ENCODE measurements at regions not wholly inside any gene's neighbourhood (a gene's known extent, or its start where the extent isn't known, plus 50 kb on each side); places are given as distances from the start of the nearest gene placed in this dataset.

DNA sequence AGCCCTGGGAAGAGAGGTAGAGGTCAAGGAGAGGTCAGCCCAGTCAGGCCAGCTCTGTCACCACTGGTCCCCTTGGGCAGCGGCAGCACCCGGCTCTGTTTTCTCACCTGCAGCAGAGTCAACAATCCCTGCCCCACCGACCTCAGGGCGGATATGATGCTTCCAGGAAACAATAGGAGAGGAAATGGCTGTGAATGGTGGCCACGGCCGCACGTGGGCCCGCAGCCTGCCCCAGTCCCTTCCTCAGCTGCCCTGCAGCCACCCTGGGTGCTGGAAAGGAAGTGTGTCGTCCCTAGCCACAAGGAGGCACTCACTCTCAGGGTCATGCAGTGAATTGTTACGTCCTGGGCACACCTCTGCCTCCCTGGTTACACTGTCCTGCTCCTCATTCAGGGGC lies 92.5 kb upstream of the ENPP6 start:
- H3K4me1 ChIP-seq (ENCODE audit: control insufficient read depth in 2 of 2, insufficient read depth in 2 of 2, low read length in 1 of 2): no peaks in the 10 kb centered on the region
- no peaks in the 10 kb centered on the region for H3K36me3 ChIP-seq (ENCODE audit: control insufficient read depth in 2 of 2, insufficient read depth in 2 of 2, low read length in 1 of 2)
- 59 to 74% methylated on average over 10 of the region's 10 CpGs for WGBS, 2 donors
- H3K27me3 ChIP-seq (ENCODE audit: control insufficient read depth in 1 of 2, insufficient read depth in 2 of 2, low read length in 2 of 2): no peaks in the 10 kb centered on the region
- no peak overlapping the region for H3K4me3 ChIP-seq (ENCODE audit: low read depth in 1 of 2, low read length in 2 of 2)
- no peaks in the 10 kb centered on the region for H3K9me3 ChIP-seq (ENCODE audit: control insufficient read depth in 2 of 2, insufficient read depth in 1 of 2, low read depth in 1 of 2, low read length in 1 of 2)
- no peak overlapping the region for H3K27ac ChIP-seq (ENCODE audit: low read depth in 2 of 2, low read length in 1 of 2)

DNA sequence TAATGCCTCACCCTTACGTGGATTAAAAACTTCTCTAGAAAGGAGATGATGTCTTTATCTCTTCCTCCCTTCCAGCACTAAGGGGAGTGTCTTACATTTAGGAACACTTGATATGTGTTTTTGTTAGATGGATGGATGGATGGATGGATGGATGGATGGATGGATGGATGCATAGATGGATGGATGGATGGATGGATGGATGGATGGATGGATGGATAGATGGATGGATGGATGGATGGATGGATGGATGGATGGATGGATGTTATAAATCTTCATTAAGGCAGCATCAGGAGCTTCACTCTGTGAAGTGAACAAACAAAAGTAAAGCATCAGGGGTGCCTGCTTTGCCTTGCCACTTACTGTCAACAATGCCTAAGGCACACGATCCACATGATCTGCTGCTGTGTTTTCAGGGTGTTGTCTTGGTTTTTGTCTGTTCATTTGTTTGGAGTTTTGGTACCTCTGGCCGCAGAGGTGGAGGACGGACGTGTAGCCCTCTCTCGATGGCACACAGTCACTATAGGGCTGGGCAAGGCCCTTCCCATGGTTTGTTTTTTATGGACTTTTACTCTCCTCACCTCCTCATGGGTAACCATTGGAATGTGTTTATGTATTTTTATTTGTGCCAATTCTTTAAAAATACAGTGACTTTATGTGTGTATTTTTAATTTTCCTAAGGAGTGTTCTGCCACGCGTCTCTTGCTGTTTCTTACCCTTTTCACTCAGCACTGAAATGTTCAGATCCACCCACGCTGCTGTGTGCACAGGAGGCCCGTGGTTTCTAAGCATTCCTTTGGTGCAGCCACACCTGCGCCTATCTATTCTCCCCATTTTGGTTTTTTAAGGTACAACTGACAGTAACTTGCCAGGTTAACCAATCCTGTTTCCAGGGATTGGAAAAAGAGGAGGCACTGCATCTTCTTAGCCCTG lies 91.8 kb upstream of the ENPP6 start:
- H3K9me3 ChIP-seq (ENCODE audit: control insufficient read depth in 2 of 2, insufficient read depth in 1 of 2, low read depth in 1 of 2, low read length in 1 of 2): no peaks in the 10 kb centered on the region
- no peak overlapping the region for H3K4me3 ChIP-seq (ENCODE audit: low read depth in 1 of 2, low read length in 2 of 2)
- H3K27ac ChIP-seq (ENCODE audit: low read depth in 2 of 2, low read length in 1 of 2): no peak overlapping the region
- 82 to 88% methylated on average over 11 of the region's 11 CpGs for WGBS, 2 donors
- H3K4me1 ChIP-seq (ENCODE audit: control insufficient read depth in 2 of 2, insufficient read depth in 2 of 2, low read length in 1 of 2): no peaks in the 10 kb centered on the region
- no peaks in the 10 kb centered on the region for H3K27me3 ChIP-seq (ENCODE audit: control insufficient read depth in 1 of 2, insufficient read depth in 2 of 2, low read length in 2 of 2)
- no peaks in the 10 kb centered on the region for H3K36me3 ChIP-seq (ENCODE audit: control insufficient read depth in 2 of 2, insufficient read depth in 2 of 2, low read length in 1 of 2)

DNA sequence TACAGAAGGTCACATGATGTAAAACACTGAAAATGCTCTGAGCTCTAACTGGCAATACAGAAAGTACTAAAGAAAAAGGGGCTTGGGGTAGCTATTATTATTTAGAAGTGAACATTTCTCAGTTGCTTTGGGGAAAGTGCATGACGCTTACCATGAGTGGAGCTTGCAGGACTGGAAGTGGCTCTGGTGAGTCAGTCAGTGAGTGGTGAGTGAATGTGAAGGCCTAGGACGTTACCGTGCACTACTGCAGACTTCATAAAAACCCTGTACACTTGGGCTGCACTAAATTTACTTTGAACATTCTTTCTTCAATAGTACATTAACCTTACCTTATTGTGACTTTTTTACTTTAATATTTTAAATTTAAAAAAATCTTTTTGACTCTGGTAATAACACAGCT lies 89.3 kb upstream of the ENPP6 start:
- Histone ChIP-seq H3K4me3 (ENCODE audit: low read depth in 1 of 2, low read length in 2 of 2) (no peak overlapping the region), H3K36me3 (ENCODE audit: control insufficient read depth in 2 of 2, insufficient read depth in 2 of 2, low read length in 1 of 2) (no peaks in the 10 kb centered on the region), H3K4me1 (ENCODE audit: control insufficient read depth in 2 of 2, insufficient read depth in 2 of 2, low read length in 1 of 2) (no peaks in the 10 kb centered on the region), H3K9me3 (ENCODE audit: control insufficient read depth in 2 of 2, insufficient read depth in 1 of 2, low read depth in 1 of 2, low read length in 1 of 2) (no peaks in the 10 kb centered on the region), H3K27me3 (ENCODE audit: control insufficient read depth in 1 of 2, insufficient read depth in 2 of 2, low read length in 2 of 2) (no peaks in the 10 kb centered on the region), H3K27ac (ENCODE audit: low read depth in 2 of 2, low read length in 1 of 2) (no peak overlapping the region)
- 65 to 73% methylated on average over 3 of the region's 3 CpGs for WGBS, 2 donors

DNA sequence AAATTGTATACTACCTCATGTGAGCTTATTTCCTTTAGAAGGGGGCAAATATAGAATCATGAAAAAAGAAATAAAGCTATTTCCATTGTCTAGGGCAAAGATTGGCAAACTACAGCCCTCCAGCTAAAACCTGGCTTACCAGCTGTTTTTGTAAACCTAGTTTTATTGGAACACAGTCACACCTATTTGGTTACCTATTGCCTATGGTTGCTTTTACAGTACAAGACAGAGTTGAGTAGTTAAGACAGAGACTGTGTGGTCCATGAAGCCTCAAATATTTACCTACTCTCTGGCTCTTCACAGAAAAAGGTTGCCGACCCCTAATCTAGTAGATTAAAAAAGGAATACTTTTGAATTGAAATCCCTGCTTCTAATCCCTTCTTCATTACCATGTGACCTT lies 88.8 kb upstream of the ENPP6 start:
- H3K27ac ChIP-seq (ENCODE audit: low read depth in 2 of 2, low read length in 1 of 2): no peak overlapping the region
- no peaks in the 10 kb centered on the region for H3K9me3 ChIP-seq (ENCODE audit: control insufficient read depth in 2 of 2, insufficient read depth in 1 of 2, low read depth in 1 of 2, low read length in 1 of 2)
- H3K4me1 ChIP-seq (ENCODE audit: control insufficient read depth in 2 of 2, insufficient read depth in 2 of 2, low read length in 1 of 2): no peaks in the 10 kb centered on the region
- 63 to 67% methylated on average over 1 of the region's 1 CpG for WGBS, 2 donors
- no peak overlapping the region for H3K4me3 ChIP-seq (ENCODE audit: low read depth in 1 of 2, low read length in 2 of 2)
- no peaks in the 10 kb centered on the region for H3K36me3 ChIP-seq (ENCODE audit: control insufficient read depth in 2 of 2, insufficient read depth in 2 of 2, low read length in 1 of 2)
- H3K27me3 ChIP-seq (ENCODE audit: control insufficient read depth in 1 of 2, insufficient read depth in 2 of 2, low read length in 2 of 2): no peaks in the 10 kb centered on the region

DNA sequence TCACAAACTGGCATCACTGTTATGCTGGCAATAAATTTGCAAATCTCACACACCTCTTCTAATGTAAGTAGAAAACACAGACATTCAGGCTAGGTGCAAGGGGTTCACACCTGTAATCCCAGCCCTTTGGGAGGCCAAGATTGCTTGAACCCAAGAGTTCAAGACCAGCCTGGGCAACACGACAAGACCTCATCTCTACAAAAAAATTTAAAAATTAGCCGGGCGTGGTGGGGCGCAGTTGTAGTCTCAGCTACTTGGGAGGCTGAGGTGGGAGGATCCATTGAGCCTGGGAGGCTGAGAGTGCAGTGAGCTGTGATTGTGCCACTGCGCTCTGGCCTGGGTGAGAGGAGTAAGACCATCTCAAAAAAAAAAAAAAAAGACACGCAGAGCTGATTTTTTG lies 83.1 kb upstream of the ENPP6 start:
- Histone ChIP-seq H3K27me3 (ENCODE audit: control insufficient read depth in 1 of 2, insufficient read depth in 2 of 2, low read length in 2 of 2) (no peaks in the 10 kb centered on the region), H3K4me1 (ENCODE audit: control insufficient read depth in 2 of 2, insufficient read depth in 2 of 2, low read length in 1 of 2) (no peaks in the 10 kb centered on the region), H3K27ac (ENCODE audit: low read depth in 2 of 2, low read length in 1 of 2) (no peak overlapping the region), H3K9me3 (ENCODE audit: control insufficient read depth in 2 of 2, insufficient read depth in 1 of 2, low read depth in 1 of 2, low read length in 1 of 2) (no peaks in the 10 kb centered on the region), H3K36me3 (ENCODE audit: control insufficient read depth in 2 of 2, insufficient read depth in 2 of 2, low read length in 1 of 2) (no peaks in the 10 kb centered on the region), H3K4me3 (ENCODE audit: low read depth in 1 of 2, low read length in 2 of 2) (no peak overlapping the region)
- 97 to 98% methylated on average over 6 of the region's 6 CpGs for WGBS, 2 donors

DNA sequence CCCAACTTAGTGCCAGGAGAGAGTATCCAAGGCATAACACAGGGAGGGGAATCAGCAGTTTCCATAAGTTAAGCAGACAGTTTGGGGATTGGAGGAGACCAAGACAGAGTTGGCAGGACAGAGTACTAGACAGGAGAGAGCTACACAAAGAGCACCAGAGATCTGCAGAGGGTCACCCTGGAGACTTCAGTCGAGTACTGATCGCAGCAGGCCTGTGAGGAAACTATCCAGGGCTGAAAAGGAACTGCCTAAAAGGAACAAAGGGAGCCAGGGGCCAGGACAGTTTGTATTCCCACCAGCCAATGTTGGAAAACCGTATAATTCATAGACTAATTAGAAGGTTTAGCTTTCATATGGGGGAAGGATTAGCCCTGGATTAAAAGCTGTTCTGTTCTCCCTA lies 80.6 kb upstream of the ENPP6 start:
- 65 to 75% methylated on average over 3 of the region's 3 CpGs for WGBS, 2 donors
- Histone ChIP-seq H3K4me1 (ENCODE audit: control insufficient read depth in 2 of 2, insufficient read depth in 2 of 2, low read length in 1 of 2) (no peaks in the 10 kb centered on the region), H3K27me3 (ENCODE audit: control insufficient read depth in 1 of 2, insufficient read depth in 2 of 2, low read length in 2 of 2) (no peaks in the 10 kb centered on the region)

DNA sequence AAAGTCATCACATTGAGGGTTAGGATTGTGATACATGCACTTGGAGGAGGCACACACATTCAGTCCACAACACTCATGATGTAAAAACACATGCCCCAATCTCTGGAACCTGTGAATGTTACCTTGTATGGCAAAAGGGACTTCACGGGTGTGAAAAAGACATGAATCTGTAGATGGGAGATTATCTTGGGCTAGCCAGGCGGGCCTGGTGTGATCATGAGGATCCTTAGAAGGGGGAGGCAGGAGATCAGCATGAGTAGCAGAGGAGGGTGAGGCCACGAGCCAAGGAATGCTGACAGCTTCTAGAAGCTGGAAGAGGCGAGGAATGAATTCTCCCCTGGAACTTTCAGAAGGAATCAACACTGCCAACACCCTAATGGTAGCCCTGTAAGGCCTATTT lies 77.5 kb upstream of the ENPP6 start:
- no peak overlapping the region for H3K4me3 ChIP-seq (ENCODE audit: low read depth in 1 of 2, low read length in 2 of 2)
- no peak overlapping the region for H3K27ac ChIP-seq (ENCODE audit: low read depth in 2 of 2, low read length in 1 of 2)
- no peaks in the 10 kb centered on the region for H3K9me3 ChIP-seq (ENCODE audit: control insufficient read depth in 2 of 2, insufficient read depth in 1 of 2, low read depth in 1 of 2, low read length in 1 of 2)
- H3K4me1 ChIP-seq (ENCODE audit: control insufficient read depth in 2 of 2, insufficient read depth in 2 of 2, low read length in 1 of 2): peaks cover 0 to 3% of the 10 kb centered on the region in 2 donors
- WGBS, 2 donors: 89 to 94% methylated on average over 4 of the region's 4 CpGs
- H3K27me3 ChIP-seq (ENCODE audit: control insufficient read depth in 1 of 2, insufficient read depth in 2 of 2, low read length in 2 of 2): no peaks in the 10 kb centered on the region
- H3K36me3 ChIP-seq (ENCODE audit: control insufficient read depth in 2 of 2, insufficient read depth in 2 of 2, low read length in 1 of 2): no peaks in the 10 kb centered on the region

More for the DNA sequence above, 80.6 kb upstream of the ENPP6 start:
- no peaks in the 10 kb centered on the region for H3K36me3 ChIP-seq (ENCODE audit: control insufficient read depth in 2 of 2, insufficient read depth in 2 of 2, low read length in 1 of 2)
- H3K9me3 ChIP-seq (ENCODE audit: control insufficient read depth in 2 of 2, insufficient read depth in 1 of 2, low read depth in 1 of 2, low read length in 1 of 2): no peaks in the 10 kb centered on the region
- H3K4me3 ChIP-seq (ENCODE audit: low read depth in 1 of 2, low read length in 2 of 2): no peak overlapping the region
- H3K27ac ChIP-seq (ENCODE audit: low read depth in 2 of 2, low read length in 1 of 2): no peak overlapping the region

DNA sequence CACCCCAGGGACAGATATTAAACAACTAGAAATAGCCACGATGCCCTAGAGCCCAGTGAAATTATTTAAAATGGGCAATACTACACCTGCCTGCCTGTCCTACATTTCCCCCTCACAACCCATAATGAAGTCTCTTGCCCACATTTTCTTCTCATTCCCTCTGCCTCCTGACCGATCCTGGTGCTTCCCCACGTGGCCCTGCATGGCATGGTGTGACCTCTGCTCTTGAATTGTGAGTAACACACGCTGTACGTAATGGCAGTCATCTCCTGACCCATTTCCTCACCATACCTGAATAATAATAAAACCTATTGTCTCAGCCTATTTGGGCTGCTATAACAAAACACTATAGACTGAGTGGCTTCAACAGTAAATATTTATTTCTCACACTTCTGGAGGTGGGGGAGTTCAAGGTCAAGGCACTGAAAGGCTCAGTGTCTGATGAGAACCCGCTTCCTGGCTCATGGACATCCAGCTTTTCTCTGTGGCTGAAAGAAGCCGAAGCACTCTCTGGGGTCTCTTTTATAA lies 77.0 kb upstream of the ENPP6 start:
- no peak overlapping the region for H3K27ac ChIP-seq (ENCODE audit: low read depth in 2 of 2, low read length in 1 of 2)
- H3K9me3 ChIP-seq (ENCODE audit: control insufficient read depth in 2 of 2, insufficient read depth in 1 of 2, low read depth in 1 of 2, low read length in 1 of 2): no peaks in the 10 kb centered on the region
- peaks cover 0 to 3% of the 10 kb centered on the region in 2 donors for H3K4me1 ChIP-seq (ENCODE audit: control insufficient read depth in 2 of 2, insufficient read depth in 2 of 2, low read length in 1 of 2)
- H3K4me3 ChIP-seq (ENCODE audit: low read depth in 1 of 2, low read length in 2 of 2): no peak overlapping the region
- H3K27me3 ChIP-seq (ENCODE audit: control insufficient read depth in 1 of 2, insufficient read depth in 2 of 2, low read length in 2 of 2): no peaks in the 10 kb centered on the region
- WGBS, 2 donors: 90 to 91% methylated on average over 7 of the region's 7 CpGs
- no peaks in the 10 kb centered on the region for H3K36me3 ChIP-seq (ENCODE audit: control insufficient read depth in 2 of 2, insufficient read depth in 2 of 2, low read length in 1 of 2)

DNA sequence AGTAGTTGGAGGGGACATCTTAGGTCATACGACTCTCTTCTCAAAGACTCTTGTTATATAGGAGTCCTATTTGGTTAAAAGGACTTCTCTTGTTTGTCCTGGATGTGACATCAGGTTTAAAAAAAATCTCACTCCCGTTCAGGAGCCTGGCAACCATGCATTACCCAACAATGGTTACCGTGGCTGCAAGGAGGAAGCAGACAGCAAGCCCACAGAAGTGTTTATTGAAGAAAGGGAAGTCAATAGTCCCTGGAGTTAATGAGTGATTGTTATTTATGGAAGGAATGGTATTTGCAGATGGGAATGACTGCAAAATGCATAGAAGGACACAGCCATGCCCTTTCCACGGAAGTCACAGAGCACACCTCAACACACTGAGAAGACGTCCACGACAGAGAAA lies 75.9 kb upstream of the ENPP6 start:
- Histone ChIP-seq H3K4me1 (ENCODE audit: control insufficient read depth in 2 of 2, insufficient read depth in 2 of 2, low read length in 1 of 2) (peaks cover 0 to 8% of the 10 kb centered on the region in 2 donors), H3K36me3 (ENCODE audit: control insufficient read depth in 2 of 2, insufficient read depth in 2 of 2, low read length in 1 of 2) (no peaks in the 10 kb centered on the region), H3K4me3 (ENCODE audit: low read depth in 1 of 2, low read length in 2 of 2) (no peak overlapping the region), H3K27ac (ENCODE audit: low read depth in 2 of 2, low read length in 1 of 2) (no peak overlapping the region), H3K9me3 (ENCODE audit: control insufficient read depth in 2 of 2, insufficient read depth in 1 of 2, low read depth in 1 of 2, low read length in 1 of 2) (no peaks in the 10 kb centered on the region), H3K27me3 (ENCODE audit: control insufficient read depth in 1 of 2, insufficient read depth in 2 of 2, low read length in 2 of 2) (no peaks in the 10 kb centered on the region)
- WGBS, 2 donors: 53 to 63% methylated on average over 6 of the region's 6 CpGs

DNA sequence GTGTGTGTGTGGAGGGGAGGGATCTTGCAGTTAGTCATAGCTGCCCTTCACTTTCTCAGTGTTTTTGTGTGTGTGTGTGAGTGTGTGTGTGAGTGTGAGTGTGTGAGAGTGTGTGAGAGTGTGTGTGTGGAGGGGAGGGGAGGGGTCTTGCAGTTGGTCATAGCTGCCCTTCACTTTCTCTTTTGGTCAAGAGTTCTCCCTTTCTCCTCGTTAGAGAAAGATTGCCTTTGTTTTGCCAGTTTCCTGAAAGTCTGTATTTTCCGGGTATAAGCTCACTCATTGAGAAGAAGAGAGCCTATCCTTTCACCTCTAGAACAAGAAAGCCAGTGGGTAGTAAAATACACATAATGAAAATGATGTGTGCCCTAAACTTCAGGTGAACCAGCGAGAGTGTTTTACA lies 75.2 kb upstream of the ENPP6 start:
- Histone ChIP-seq H3K9me3 (ENCODE audit: control insufficient read depth in 2 of 2, insufficient read depth in 1 of 2, low read depth in 1 of 2, low read length in 1 of 2) (no peaks in the 10 kb centered on the region), H3K4me3 (ENCODE audit: low read depth in 1 of 2, low read length in 2 of 2) (no peak overlapping the region), H3K27ac (ENCODE audit: low read depth in 2 of 2, low read length in 1 of 2) (no peak overlapping the region), H3K36me3 (ENCODE audit: control insufficient read depth in 2 of 2, insufficient read depth in 2 of 2, low read length in 1 of 2) (no peaks in the 10 kb centered on the region), H3K27me3 (ENCODE audit: control insufficient read depth in 1 of 2, insufficient read depth in 2 of 2, low read length in 2 of 2) (no peaks in the 10 kb centered on the region), H3K4me1 (ENCODE audit: control insufficient read depth in 2 of 2, insufficient read depth in 2 of 2, low read length in 1 of 2) (peaks cover 0 to 8% of the 10 kb centered on the region in 2 donors)
- 74% methylated on average over 3 of the region's 3 CpGs for WGBS, 2 donors
